Peyer's patch (tissue), 4 donors: ENCODE measurements at regions not wholly inside any gene's neighbourhood (a gene's known extent, or its start where the extent isn't known, plus 50 kb on each side); places are given as distances from the start of the nearest gene placed in this dataset.

Source experiments
- POLR2A ChIP-seq, 2 donors: fragments of 450-650 bp; IDR thresholded peaks; one replicate each; pipeline ENCODE4 v1.5.1; 2017; ENCODE audit warnings: antibody characterized with exemption in 2 of 2, mild to moderate bottlenecking in 2 of 2, moderate library complexity in 2 of 2
- TF ChIP-seq, protein P1 (sequence below), 6 experiments: fragments of 450-650 bp in 4 of 6; fragments of 200-600 bp in 2 of 6; sonication (generic) in 1 of 6; IDR thresholded peaks; one replicate each; pipeline ENCODE4 v1.5.1; 2017 to 2019; ENCODE audit warnings: antibody characterized with exemption in 6 of 6, mild to moderate bottlenecking in 3 of 6, moderate library complexity in 1 of 6

DNA sequence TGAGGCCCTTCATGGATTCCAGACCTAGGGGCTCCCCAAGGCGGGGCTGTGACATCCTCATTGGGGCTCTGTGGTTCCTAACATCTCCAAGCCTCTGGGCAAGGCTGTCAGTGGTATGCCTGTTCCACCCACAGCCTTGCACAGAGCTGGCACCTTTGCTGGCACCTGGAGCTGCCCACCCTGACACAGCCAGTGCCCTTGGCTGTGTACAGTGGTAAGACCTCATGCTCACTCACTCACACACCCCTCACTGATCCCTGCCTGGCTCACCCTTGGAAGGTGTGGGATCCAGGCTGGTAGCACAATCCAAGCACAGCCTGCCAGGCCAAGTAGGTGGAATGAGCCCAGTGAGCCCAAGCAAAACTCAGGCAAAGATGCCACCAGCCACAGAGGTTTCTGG is 200.4 kb upstream of the PCDH15 start:
- TF ChIP-seq, protein P1, sequence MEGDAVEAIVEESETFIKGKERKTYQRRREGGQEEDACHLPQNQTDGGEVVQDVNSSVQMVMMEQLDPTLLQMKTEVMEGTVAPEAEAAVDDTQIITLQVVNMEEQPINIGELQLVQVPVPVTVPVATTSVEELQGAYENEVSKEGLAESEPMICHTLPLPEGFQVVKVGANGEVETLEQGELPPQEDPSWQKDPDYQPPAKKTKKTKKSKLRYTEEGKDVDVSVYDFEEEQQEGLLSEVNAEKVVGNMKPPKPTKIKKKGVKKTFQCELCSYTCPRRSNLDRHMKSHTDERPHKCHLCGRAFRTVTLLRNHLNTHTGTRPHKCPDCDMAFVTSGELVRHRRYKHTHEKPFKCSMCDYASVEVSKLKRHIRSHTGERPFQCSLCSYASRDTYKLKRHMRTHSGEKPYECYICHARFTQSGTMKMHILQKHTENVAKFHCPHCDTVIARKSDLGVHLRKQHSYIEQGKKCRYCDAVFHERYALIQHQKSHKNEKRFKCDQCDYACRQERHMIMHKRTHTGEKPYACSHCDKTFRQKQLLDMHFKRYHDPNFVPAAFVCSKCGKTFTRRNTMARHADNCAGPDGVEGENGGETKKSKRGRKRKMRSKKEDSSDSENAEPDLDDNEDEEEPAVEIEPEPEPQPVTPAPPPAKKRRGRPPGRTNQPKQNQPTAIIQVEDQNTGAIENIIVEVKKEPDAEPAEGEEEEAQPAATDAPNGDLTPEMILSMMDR (IDR thresholded peaks at IDR 0.05), result no peak
- no peak for TF ChIP-seq POLR2A (IDR thresholded peaks at IDR 0.05)
